ENCODE measurements at regions not wholly inside any gene's neighbourhood (a gene's known extent, or its start where the extent isn't known, plus 50 kb on each side); places are given as distances from the start of the nearest gene placed in this dataset.
"Not testable (repeated sequence)": the region's sequence is repeated elsewhere in the genome, so short reads cannot be mapped to it uniquely, and the experiment has no call there.

DNA sequence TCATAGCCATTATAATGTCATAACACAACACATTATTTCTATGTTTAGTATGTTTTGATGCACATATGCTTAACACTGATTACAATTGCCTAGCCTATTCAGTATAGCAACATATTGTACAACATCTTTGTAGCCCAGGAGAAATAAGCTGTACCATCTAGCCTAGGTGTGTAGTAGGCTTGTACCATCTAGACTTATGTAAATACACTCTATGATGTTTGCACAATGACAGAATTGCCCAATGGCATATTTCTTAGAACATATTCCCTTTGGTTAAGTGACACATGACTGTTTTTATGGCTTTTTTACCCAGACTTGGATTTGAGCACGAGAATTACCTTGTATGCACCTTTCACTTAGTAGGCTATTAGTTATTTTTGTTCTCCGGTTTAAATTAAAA, 64.5 kb upstream of the HIVEP1 start:
- H3K4me3 ChIP-seq (ENCODE audit: low read depth, low read length) = no peak overlapping the region

GRCh38 chr6:11947063-11947462, 65.0 kb upstream of the HIVEP1 start:
- TF ChIP-seq, protein P1, sequence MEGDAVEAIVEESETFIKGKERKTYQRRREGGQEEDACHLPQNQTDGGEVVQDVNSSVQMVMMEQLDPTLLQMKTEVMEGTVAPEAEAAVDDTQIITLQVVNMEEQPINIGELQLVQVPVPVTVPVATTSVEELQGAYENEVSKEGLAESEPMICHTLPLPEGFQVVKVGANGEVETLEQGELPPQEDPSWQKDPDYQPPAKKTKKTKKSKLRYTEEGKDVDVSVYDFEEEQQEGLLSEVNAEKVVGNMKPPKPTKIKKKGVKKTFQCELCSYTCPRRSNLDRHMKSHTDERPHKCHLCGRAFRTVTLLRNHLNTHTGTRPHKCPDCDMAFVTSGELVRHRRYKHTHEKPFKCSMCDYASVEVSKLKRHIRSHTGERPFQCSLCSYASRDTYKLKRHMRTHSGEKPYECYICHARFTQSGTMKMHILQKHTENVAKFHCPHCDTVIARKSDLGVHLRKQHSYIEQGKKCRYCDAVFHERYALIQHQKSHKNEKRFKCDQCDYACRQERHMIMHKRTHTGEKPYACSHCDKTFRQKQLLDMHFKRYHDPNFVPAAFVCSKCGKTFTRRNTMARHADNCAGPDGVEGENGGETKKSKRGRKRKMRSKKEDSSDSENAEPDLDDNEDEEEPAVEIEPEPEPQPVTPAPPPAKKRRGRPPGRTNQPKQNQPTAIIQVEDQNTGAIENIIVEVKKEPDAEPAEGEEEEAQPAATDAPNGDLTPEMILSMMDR (IDR thresholded peaks at IDR 0.05; ENCODE audit: borderline replicate concordance, insufficient read depth, low read depth, low read length) = peak; percentile 19; the same call in 1 of the 2 replicates
- no peak overlapping the region for H3K4me3 ChIP-seq (ENCODE audit: low read depth, low read length)

More for the DNA sequence above, 64.5 kb upstream of the HIVEP1 start:
- TF ChIP-seq, protein P1 (IDR thresholded peaks at IDR 0.05; ENCODE audit: borderline replicate concordance, insufficient read depth, low read depth, low read length) = no peak

GRCh38 chr6:11944111-11944510, 68.0 kb upstream of the HIVEP1 start:
- TF ChIP-seq, protein P1 (IDR thresholded peaks at IDR 0.05; ENCODE audit: borderline replicate concordance, insufficient read depth, low read depth, low read length) = no peak

GRCh38 chr6:11943060-11943459, 69.1 kb upstream of the HIVEP1 start:
- H3K4me3 ChIP-seq (ENCODE audit: low read depth, low read length) = no peak overlapping the region
- TF ChIP-seq, protein P1 (IDR thresholded peaks at IDR 0.05; ENCODE audit: borderline replicate concordance, insufficient read depth, low read depth, low read length) = no peak

More at GRCh38 chr6:11944111-11944510, 68.0 kb upstream of the HIVEP1 start:
- H3K4me3 ChIP-seq (ENCODE audit: low read depth, low read length) = no peak overlapping the region

DNA sequence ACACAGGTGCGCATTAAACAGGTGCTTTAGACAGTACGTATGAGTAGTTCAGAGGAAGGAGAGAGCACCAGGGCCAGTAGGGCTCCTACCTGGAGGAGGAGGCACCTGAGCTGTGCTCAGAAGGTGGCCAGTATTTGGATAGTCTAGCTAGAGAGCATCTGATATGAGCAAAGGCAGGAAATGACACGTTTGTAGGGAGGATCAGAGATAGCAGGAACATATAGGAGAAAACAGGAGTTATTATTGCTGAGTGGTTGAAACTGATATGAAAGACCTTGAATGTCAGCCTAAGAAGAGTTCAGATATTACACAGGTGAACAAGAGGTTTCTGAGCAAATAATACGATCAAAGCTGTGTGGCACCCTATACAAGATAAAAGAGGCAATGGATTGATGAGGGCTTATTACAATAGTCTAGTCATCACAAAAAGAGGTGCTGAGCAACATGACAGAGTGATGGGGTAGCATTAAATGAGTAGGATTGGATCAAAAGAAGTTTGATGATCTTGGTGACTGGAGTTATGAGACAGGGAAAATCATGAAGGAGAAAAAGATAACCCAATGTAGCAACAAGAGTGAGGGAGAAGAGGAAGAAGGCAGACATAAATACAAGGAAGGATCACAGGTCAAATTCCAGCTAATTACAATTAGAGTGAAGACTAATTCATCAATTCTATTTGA, 69.8 kb upstream of the HIVEP1 start:
- no peak overlapping the region for H3K4me3 ChIP-seq (ENCODE audit: low read depth, low read length)
- TF ChIP-seq, protein P1 (IDR thresholded peaks at IDR 0.05; ENCODE audit: borderline replicate concordance, insufficient read depth, low read depth, low read length) = no peak

DNA sequence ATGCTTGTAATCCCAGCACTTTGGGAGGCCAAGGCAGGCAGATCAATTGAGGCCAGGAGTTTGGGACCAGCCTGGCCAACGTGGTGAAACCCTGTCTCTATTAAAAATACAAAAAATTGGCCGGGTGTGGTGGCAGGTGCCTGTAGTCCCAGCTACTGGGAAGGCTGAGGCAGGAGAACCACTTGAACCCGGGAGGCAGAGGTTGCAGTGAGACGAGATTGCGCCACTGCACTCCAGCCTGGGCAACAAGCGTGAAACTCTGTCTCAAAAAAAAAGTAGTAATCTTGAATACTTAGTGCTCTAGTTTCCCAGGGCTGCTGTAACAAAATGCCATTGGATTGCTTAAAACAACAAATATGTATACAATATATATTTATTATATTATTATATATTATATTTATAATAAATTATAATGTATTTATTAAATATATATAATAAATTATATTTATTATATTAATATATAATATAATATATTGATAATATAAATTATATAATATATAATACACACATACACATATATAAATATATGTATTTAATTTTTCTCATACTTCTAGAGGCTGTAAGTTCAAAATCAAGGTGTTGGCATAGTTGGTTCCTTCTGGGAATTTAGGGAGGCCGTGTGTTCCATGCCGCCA, 71.5 kb upstream of the HIVEP1 start:
- not testable (repeated sequence) for H3K4me3 ChIP-seq (ENCODE audit: low read depth, low read length)

- H3K4me3 ChIP-seq (ENCODE audit: low read depth, low read length) = no peak overlapping the region
- TF ChIP-seq, protein P1 (IDR thresholded peaks at IDR 0.05; ENCODE audit: borderline replicate concordance, insufficient read depth, low read depth, low read length) = no peak
These were observed 73.7 kb upstream of the HIVEP1 start for GRCh38 chr6:11938285-11938890.
